HepG2 (cell line): ENCODE measurements at regions not wholly inside any gene's neighbourhood (a gene's known extent, or its start where the extent isn't known, plus 50 kb on each side); places are given as distances from the start of the nearest gene placed in this dataset.
"Not testable (repeated sequence)": the region's sequence is repeated elsewhere in the genome, so short reads cannot be mapped to it uniquely, and the experiment has no call there.

Source experiments
- ATAC-seq: fragments of 200-7000 bp; cut with Tn5 transposase; 3 replicates; pipeline ENCODE4 v1.9.1; 2020; ENCODE audit warnings: mild to moderate bottlenecking, moderate library complexity
- BruUV-seq: library from RNA; stranded (reverse); fragments of 400-500 nt; replicated peaks from 2 replicates; lab custom pipeline; 2021; lab: Mats Ljungman, UMichigan
- CTCF ChIA-PET: fragments of 300-600 bp; formaldehyde crosslinking; extraction: SDS; loops from one replicate; lab custom pipeline; 2021; ENCODE audit warnings: low total read pairs, inconsistent platforms, low intra/inter-chr PET ratio; lab: Yijun Ruan, JAX
- POLR2A ChIA-PET: fragments of 350-600 bp; sonication (Branson Sonifier 250); formaldehyde crosslinking; loops from one replicate; lab custom pipeline; 2020; ENCODE audit warnings: antibody characterized with exemption, inconsistent platforms; lab: Yijun Ruan, JAX
- DNase-seq: peaks from one replicate; pipeline ENCODE4 v3.0.0-alpha.2; 2015; ENCODE audit warnings: low spot score
- FAIRE-seq: peaks from 3 replicates; lab custom pipeline; 2011; peaks lifted over from hg19 to GRCh38; lab: Jason Lieb, UNC
- H2AFZ ChIP-seq: one replicate; pipeline ENCODE4 v1.6.1; 2011; ENCODE audit warnings: low read length, inconsistent platforms
- H3K27ac ChIP-seq: fragments of 300-600 bp; 3 replicates; pipeline ENCODE4 v1.8.0; 2011; ENCODE audit warnings: mixed run types, mild to moderate bottlenecking, mixed read lengths, low read length, inconsistent platforms; ENCODE audit not compliant: insufficient read depth; ENCODE audit errors: extremely low read length
- H3K27me3 ChIP-seq, 2 experiments: fragments of 200-600 bp in 1 of 2; 2 replicates in 1 of 2; 3 replicates in 1 of 2; pipeline versions ENCODE4 v1.6.0 to v1.8.0; 2011; ENCODE audit warnings: low read length in 2 of 2, mild to moderate bottlenecking in 2 of 2, moderate library complexity in 2 of 2, inconsistent platforms in 1 of 2; ENCODE audit not compliant: insufficient read depth in 2 of 2, control insufficient read depth in 1 of 2
- H3K36me3 ChIP-seq, 2 experiments: fragments of 200-600 bp in 1 of 2; replicated peaks in 1 of 2; 2 replicates in 1 of 2; 3 replicates in 1 of 2; pipeline versions ENCODE4 v1.5.1 to v1.8.0; 2011; ENCODE audit warnings: low read length in 2 of 2, inconsistent platforms in 1 of 2; ENCODE audit not compliant: insufficient read depth in 2 of 2, control insufficient read depth in 1 of 2
- H3K4me1 ChIP-seq: 2 replicates; pipeline ENCODE4 v1.5.1; 2012; ENCODE audit warnings: low read length, inconsistent platforms; ENCODE audit not compliant: insufficient read depth
- H3K4me2 ChIP-seq: 2 replicates; pipeline ENCODE4 v1.6.0; 2011; ENCODE audit warnings: low read depth, low read length, inconsistent platforms
- H3K4me3 ChIP-seq, 3 experiments: fragments of 200-600 bp in 1 of 3; sonication (generic), shearing (Covaris generic) in 1 of 3; replicated peaks in 1 of 3; 2 replicates each; pipeline ENCODE4 v1.5.1; 2011 to 2016; ENCODE audit warnings: low read length in 3 of 3, inconsistent platforms in 2 of 3, low read depth in 2 of 3, mild to moderate bottlenecking in 2 of 3, control low read depth in 1 of 3, mixed read lengths in 1 of 3; ENCODE audit not compliant: insufficient read depth in 1 of 3
- H3K79me2 ChIP-seq: one replicate; pipeline ENCODE4 v1.6.1; 2011; ENCODE audit warnings: low read length, inconsistent platforms; ENCODE audit not compliant: insufficient read depth
- H3K9ac ChIP-seq: 2 replicates; pipeline ENCODE4 v1.6.0; 2011; ENCODE audit warnings: mild to moderate bottlenecking, low read depth, low read length, inconsistent platforms; ENCODE audit not compliant: insufficient read depth
- H3K9me3 ChIP-seq: 2 replicates; pipeline ENCODE4 v1.5.1; 2012; ENCODE audit warnings: mild to moderate bottlenecking, low read length
- H4K20me1 ChIP-seq: 2 replicates; pipeline ENCODE4 v1.6.0; 2011; ENCODE audit warnings: inconsistent platforms, mild to moderate bottlenecking, low read length, moderate library complexity; ENCODE audit not compliant: insufficient read depth
- ARID3A ChIP-seq: IDR thresholded peaks from 2 replicates; pipeline ENCODE4 v1.6.1; 2012; ENCODE audit warnings: low read depth, low read length, improper control_type of control experiment
- POGZ ChIP-seq: sonication (generic); formaldehyde crosslinking; IDR thresholded peaks from 2 replicates; pipeline ENCODE4 v1.4.0; 2020; ENCODE audit warnings: mild to moderate bottlenecking, missing genetic modification reagents
- ZBTB26 ChIP-seq: IDR thresholded peaks from 2 replicates; pipeline ENCODE4 v1.6.1; 2016; ENCODE audit warnings: missing compliant biosample characterization, missing genetic modification reagents, borderline replicate concordance
- ZFP62 ChIP-seq: sonication (generic); formaldehyde crosslinking; IDR thresholded peaks from 2 replicates; pipeline ENCODE4 v1.4.0; 2020; ENCODE audit warnings: missing genetic modification reagents
- ZMYM4 ChIP-seq: sonication (generic); formaldehyde crosslinking; IDR thresholded peaks from 2 replicates; pipeline ENCODE4 v1.8.1; 2023; ENCODE audit warnings: mild to moderate bottlenecking, missing genetic modification reagents
- ZNF569 ChIP-seq: sonication (generic); formaldehyde crosslinking; IDR thresholded peaks from 2 replicates; pipeline ENCODE4 v1.5.0; 2020; ENCODE audit warnings: mild to moderate bottlenecking, missing genetic modification reagents, moderate library complexity, borderline replicate concordance
- WGBS: methylation state at CpG from one replicate; pipeline ENCODE4 v1.1.6; 2017; ENCODE audit warnings: low lambda C conversion rate; 5-methylcytosine and 5-hydroxymethylcytosine counted together
- in situ Hi-C: cut with HindIII; loops from 2 replicates; pipeline ENCODE4 v1.10.0; 2017; ENCODE audit warnings: low pct_unique_long_range_greater_than_20kb; ENCODE audit not compliant: extremely low pct_ligation_motif_present
- intact Hi-C: fragments of 100-400 bp; cut with micrococcal nuclease; formaldehyde crosslinking; loops from one replicate; pipeline ENCODE4 v1.10.0; 2022; ENCODE audit not compliant: unreplicated experiment
- TF ChIP-seq, protein P1 (sequence below): sonication (generic); formaldehyde crosslinking; conservative IDR thresholded peaks from 2 replicates; pipeline ENCODE4 v1.8.0; 2022; ENCODE audit warnings: missing genetic modification reagents

DNA sequence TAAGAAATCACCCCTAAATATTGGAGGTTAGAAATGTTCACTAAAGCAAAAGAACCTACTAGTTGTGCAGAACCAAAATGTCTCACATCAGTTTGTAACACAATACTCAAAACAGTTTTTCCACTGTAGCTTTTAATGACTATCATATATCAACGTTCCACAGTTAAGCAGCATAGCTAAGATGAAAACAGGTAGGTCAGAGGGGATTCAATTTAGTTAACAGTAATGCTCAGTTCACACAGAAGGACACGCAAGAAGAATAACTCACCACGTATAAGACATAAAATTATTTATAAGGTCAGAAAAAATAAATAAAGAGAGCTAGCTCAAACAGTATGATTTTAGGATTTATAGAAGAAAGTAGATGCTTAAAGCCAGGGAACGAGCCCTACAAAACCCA is 118.9 kb upstream of the CCDC150 start (continued):
- TF ChIP-seq, protein P1, sequence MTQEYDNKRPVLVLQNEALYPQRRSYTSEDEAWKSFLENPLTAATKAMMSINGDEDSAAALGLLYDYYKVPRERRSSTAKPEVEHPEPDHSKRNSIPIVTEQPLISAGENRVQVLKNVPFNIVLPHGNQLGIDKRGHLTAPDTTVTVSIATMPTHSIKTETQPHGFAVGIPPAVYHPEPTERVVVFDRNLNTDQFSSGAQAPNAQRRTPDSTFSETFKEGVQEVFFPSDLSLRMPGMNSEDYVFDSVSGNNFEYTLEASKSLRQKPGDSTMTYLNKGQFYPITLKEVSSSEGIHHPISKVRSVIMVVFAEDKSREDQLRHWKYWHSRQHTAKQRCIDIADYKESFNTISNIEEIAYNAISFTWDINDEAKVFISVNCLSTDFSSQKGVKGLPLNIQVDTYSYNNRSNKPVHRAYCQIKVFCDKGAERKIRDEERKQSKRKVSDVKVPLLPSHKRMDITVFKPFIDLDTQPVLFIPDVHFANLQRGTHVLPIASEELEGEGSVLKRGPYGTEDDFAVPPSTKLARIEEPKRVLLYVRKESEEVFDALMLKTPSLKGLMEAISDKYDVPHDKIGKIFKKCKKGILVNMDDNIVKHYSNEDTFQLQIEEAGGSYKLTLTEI (CRISPR knock-in tag): no peak

DNA sequence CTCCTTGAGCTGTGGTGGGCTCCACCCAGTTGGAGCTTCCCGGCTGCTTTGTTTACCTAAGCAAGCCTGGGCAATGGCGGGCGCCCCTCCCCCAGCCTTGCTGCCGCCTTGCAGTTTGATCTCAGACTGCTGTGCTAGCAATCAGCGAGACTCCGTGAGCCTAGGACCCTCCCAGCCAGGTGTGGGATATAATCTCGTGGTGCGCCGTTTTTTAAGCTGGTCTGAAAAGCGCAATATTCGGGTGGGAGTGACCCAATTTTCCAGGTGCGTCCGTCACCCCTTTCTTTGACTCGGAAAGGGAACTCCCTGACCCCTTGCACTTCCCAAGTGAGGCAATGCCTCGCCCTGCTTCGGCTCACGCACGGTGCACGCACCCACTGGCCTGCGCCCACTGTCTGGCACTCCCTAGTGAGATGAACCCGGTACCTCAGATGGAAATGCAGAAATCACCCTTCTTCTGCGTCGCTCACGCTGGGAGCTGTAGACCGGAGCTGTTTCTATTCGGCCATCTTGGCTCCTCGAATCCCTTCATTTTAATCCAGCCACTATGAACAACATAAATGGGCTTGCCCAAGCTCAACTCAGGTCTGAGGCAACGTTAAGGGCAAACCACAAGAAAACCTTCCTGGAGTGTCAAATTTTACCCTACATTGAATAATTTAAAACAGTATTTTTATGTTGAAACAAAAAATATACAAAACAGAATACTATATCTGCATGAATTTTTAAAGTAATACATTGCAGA is 112.4 kb upstream of the CCDC150 start:
- H3K4me2 ChIP-seq, H3K27ac ChIP-seq, CTCF ChIA-PET, intact Hi-C loops, H4K20me1 ChIP-seq, H3K9ac ChIP-seq, FAIRE-seq, H3K4me1 ChIP-seq, H3K4me3 ChIP-seq, BruUV-seq, POLR2A ChIA-PET, DNase-seq, H3K27me3 ChIP-seq, H3K9me3 ChIP-seq, in situ Hi-C loops, H2AFZ ChIP-seq, H3K79me2 ChIP-seq, ATAC-seq, H3K36me3 ChIP-seq: not testable (repeated sequence)
- WGBS: 54% methylated on average over 8 of the region's 28 CpGs

GRCh38 chr2:196528486-196529223 is 110.9 kb upstream of the CCDC150 start:
- Histone ChIP-seq H3K27ac (no peak overlapping the region), H4K20me1 (no peaks in the 10 kb centered on the region), H3K27me3 (no peaks in the 10 kb centered on the region), H3K9ac (no peak overlapping the region), H3K4me3 (no peak overlapping the region), H3K79me2 (no peaks in the 10 kb centered on the region), H3K4me2 (no peak overlapping the region), H3K36me3 (no peaks in the 10 kb centered on the region), H3K4me1 (no peaks in the 10 kb centered on the region), H3K9me3 (no peaks in the 10 kb centered on the region), H2AFZ (no peak overlapping the region)
- no peak for FAIRE-seq
- ATAC-seq: no peak
- ChIA-PET POLR2A (no interaction called here), CTCF (no interaction called here)
- in situ Hi-C loops (no loop called here), intact Hi-C loops (no loop called here)
- no peak for DNase-seq
- 0% methylated on average over 1 of the region's 1 CpG for WGBS
- no peak for TF ChIP-seq ARID3A
- TF ChIP-seq ZNF569 (CRISPR knock-in tag): no peak
- TF ChIP-seq ZBTB26 (CRISPR knock-in tag): no peak
- no peak for TF ChIP-seq POGZ (CRISPR knock-in tag)
- TF ChIP-seq ZMYM4 (CRISPR knock-in tag): no peak
- no peak for TF ChIP-seq ZFP62 (CRISPR knock-in tag)
- BruUV-seq: no TSS peak
